Neutrophil (primary cell): ENCODE measurements at regions not wholly inside any gene's neighbourhood (a gene's known extent, or its start where the extent isn't known, plus 50 kb on each side); places are given as distances from the start of the nearest gene placed in this dataset.

ENCODE experiments used
- H3K27ac ChIP-seq: fragments of 200-600 bp; sonication (generic); 2 replicates; pipeline ENCODE4 v1.5.1; 2016; ENCODE audit warnings: mild to moderate bottlenecking, moderate library complexity
- H3K27me3 ChIP-seq: fragments of 200-600 bp; sonication (generic); 2 replicates; pipeline ENCODE4 v1.6.0; 2016; ENCODE audit warnings: mild to moderate bottlenecking
- H3K36me3 ChIP-seq: fragments of 200-600 bp; sonication (generic); 2 replicates; pipeline ENCODE4 v1.5.1; 2017
- H3K4me1 ChIP-seq, 2 experiments: fragments of 200-600 bp in 1 of 2; sonication (generic) in 1 of 2; 1 replicate in 1 of 2; 2 replicates in 1 of 2; pipeline versions ENCODE4 v1.5.1 to v1.6.1; 2013 to 2016; ENCODE audit warnings: low read depth in 1 of 2, low read length in 1 of 2, mild to moderate bottlenecking in 1 of 2, moderate library complexity in 1 of 2; ENCODE audit not compliant: control insufficient read depth in 1 of 2, insufficient read depth in 1 of 2
- H3K4me3 ChIP-seq, 2 experiments: fragments of 200-600 bp in 1 of 2; sonication (generic) in 1 of 2; 1 replicate in 1 of 2; 2 replicates in 1 of 2; pipeline ENCODE4 v1.5.1; 2013 to 2016; ENCODE audit warnings: low read depth in 1 of 2, low read length in 1 of 2, mild to moderate bottlenecking in 1 of 2, moderate library complexity in 1 of 2
- H3K9me3 ChIP-seq: fragments of 200-600 bp; sonication (generic); 2 replicates; pipeline ENCODE4 v1.5.1; 2016
- TF ChIP-seq, protein P1 (sequence below): fragments of 200-600 bp; sonication (generic); IDR thresholded peaks from 2 replicates; pipeline ENCODE4 v1.5.1; 2016; ENCODE audit warnings: antibody characterized with exemption

DNA sequence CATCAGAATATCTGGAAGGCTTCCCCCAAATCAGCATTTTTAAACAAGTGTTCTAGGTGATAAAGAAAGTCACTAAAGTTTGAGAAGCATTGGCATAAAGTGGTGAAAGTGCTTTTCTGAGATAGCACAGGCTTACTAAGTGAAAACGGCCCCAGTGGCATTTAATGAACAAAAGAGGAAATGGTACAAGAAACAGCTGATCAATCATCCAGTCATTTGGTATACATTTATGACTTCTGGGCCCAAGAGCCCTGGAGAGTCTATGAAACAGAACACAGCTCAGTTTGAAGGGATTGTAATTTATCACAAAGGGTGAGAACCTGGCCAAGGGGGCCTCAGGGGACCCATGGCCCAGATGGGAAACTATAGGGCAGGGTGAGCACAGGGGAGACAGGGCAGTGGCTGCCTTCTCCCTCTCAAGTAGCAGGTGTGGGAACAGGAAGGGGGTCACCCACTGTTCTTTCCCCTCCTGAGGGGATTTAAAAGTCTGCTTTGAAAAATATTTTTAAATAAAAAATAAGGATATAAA is 265.5 kb upstream of the ROPN1 start:
- no peaks in the 10 kb centered on the region for H3K9me3 ChIP-seq
- no peak overlapping the region for H3K27ac ChIP-seq
- H3K36me3 ChIP-seq: no peaks in the 10 kb centered on the region

DNA sequence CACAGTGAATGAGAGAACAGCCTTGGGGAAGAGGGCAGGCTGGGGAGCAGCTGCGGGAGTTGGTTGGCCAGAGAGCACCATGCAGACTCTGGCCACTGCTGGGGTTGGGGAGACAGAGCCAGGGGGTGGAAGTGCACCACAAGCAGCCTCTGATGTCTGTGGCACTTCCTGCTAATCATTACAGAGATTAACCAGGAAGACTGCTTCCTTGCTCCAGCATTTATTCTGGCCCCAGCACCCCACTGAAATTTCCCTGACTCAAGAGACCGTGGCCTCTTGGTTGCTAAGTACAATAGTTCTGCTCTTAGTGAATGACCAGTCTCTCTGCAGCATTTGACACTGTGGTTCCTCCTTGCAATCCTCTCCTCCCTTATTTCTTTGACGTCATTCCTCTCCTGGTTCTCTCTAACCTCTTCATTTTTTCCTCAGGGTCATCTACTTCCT is 266.2 kb upstream of the ROPN1 start:
- Histone ChIP-seq H3K9me3 (no peaks in the 10 kb centered on the region), H3K27me3 (no peaks in the 10 kb centered on the region), H3K4me3 (no peak overlapping the region), H3K36me3 (no peaks in the 10 kb centered on the region), H3K4me1 (no peaks in the 10 kb centered on the region), H3K27ac (no peak overlapping the region)
- TF ChIP-seq, protein P1, sequence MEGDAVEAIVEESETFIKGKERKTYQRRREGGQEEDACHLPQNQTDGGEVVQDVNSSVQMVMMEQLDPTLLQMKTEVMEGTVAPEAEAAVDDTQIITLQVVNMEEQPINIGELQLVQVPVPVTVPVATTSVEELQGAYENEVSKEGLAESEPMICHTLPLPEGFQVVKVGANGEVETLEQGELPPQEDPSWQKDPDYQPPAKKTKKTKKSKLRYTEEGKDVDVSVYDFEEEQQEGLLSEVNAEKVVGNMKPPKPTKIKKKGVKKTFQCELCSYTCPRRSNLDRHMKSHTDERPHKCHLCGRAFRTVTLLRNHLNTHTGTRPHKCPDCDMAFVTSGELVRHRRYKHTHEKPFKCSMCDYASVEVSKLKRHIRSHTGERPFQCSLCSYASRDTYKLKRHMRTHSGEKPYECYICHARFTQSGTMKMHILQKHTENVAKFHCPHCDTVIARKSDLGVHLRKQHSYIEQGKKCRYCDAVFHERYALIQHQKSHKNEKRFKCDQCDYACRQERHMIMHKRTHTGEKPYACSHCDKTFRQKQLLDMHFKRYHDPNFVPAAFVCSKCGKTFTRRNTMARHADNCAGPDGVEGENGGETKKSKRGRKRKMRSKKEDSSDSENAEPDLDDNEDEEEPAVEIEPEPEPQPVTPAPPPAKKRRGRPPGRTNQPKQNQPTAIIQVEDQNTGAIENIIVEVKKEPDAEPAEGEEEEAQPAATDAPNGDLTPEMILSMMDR: no peak

More for the DNA sequence above, 265.5 kb upstream of the ROPN1 start:
- no peaks in the 10 kb centered on the region for H3K27me3 ChIP-seq
- no peaks in the 10 kb centered on the region for H3K4me1 ChIP-seq
- no peak overlapping the region for H3K4me3 ChIP-seq
- TF ChIP-seq, protein P1: no peak

DNA sequence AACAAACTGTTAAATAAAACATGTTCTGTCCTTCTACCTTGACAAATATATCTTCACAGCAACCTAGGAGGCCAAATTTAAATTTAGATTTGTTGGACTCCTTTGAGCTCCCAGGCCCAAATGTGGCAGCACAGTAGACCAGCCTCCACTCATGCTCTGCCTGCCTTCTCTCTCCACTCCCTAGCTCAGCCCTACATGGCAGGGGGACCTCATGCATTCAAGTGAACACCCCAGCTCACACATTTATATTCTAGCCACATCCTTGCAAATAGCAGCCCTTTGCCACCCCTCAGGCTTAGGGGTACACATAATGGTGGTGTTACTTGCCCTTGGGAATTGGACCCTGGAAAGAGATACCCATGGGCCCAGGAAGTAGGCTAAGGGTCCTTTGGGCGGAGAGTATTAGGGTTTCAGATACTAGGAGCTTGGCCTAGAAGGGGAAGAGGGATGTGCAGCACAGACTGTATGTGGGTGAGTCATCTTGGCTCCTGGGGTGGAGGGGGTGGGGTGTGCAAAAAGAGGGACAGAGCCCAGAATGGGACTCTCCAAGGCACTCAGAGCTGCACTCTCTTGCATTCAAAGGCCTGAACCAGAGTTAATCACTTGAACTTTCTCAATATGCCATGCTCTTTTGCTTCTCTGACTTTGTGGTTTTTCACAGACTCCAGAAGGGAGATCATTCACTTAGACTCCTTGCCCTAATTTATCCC is 268.4 kb upstream of the ROPN1 start:
- Histone ChIP-seq H3K4me1 (no peaks in the 10 kb centered on the region), H3K27me3 (no peaks in the 10 kb centered on the region), H3K27ac (no peak overlapping the region), H3K36me3 (no peaks in the 10 kb centered on the region), H3K9me3 (no peaks in the 10 kb centered on the region), H3K4me3 (no peak overlapping the region)
- TF ChIP-seq, protein P1: no peak

DNA sequence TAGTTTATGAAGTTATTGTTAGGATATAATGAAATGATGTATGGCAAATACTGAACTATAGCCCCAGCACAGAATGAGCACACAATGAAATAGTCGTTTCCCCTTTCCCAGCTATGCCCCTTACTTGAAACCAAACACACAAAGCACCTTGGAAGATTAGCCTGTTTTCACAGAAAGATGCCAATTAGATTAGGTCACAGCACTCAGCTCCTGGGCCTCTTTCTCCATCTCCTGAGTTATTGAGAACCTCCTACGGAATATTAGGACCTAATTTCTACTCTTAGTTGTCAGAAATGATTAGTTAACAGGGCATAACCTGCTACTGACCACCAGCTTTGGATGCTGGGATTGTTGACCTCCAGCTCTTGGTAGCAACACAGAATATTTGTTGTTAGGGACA is 269.4 kb upstream of the ROPN1 start:
- H3K9me3 ChIP-seq: no peaks in the 10 kb centered on the region
- TF ChIP-seq, protein P1: no peak
- no peak overlapping the region for H3K4me3 ChIP-seq
- no peaks in the 10 kb centered on the region for H3K36me3 ChIP-seq
- H3K27me3 ChIP-seq: peaks cover under 1% of the 10 kb centered on the region
- H3K4me1 ChIP-seq: no peaks in the 10 kb centered on the region
- H3K27ac ChIP-seq: no peak overlapping the region

DNA sequence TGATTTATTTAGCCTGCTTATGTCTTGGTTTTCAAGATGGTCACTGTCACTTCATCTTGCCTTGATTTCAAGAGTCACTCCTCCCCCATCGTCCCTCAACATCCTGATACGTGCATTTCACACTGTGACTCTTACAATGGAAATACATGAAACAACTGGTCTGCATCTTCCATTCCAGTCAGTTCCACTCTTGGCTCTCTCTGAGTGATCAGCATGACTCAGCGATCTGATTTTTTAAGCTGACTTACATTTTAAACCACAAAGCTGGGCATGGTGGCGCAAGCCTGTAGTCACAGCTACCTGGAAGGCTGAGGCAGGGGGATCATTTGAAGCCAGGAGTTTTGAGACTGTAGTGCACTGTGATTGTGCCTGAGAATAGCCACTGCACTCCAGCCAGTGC is 271.2 kb upstream of the ROPN1 start:
- Histone ChIP-seq H3K4me3 (no peak overlapping the region), H3K27ac (no peak overlapping the region)

More for the DNA sequence above, 271.2 kb upstream of the ROPN1 start:
- Histone ChIP-seq H3K36me3 (no peaks in the 10 kb centered on the region), H3K27me3 (peaks cover 8% of the 10 kb centered on the region), H3K4me1 (no peaks in the 10 kb centered on the region), H3K9me3 (no peaks in the 10 kb centered on the region)
- TF ChIP-seq, protein P1: no peak
